HG03045 (cell line): ENCODE measurements at regions not wholly inside any gene's neighbourhood (a gene's known extent, or its start where the extent isn't known, plus 50 kb on each side); places are given as distances from the start of the nearest gene placed in this dataset.
"Not testable (repeated sequence)": the region's sequence is repeated elsewhere in the genome, so short reads cannot be mapped to it uniquely, and the experiment has no call there.

Experiments
- ATAC-seq: cut with Tn5 transposase; IDR thresholded peaks from one replicate; pipeline ENCODE4 v1.9.1; 2021; ENCODE audit warnings: mild to moderate bottlenecking, moderate library complexity; ENCODE audit not compliant: unreplicated experiment

DNA sequence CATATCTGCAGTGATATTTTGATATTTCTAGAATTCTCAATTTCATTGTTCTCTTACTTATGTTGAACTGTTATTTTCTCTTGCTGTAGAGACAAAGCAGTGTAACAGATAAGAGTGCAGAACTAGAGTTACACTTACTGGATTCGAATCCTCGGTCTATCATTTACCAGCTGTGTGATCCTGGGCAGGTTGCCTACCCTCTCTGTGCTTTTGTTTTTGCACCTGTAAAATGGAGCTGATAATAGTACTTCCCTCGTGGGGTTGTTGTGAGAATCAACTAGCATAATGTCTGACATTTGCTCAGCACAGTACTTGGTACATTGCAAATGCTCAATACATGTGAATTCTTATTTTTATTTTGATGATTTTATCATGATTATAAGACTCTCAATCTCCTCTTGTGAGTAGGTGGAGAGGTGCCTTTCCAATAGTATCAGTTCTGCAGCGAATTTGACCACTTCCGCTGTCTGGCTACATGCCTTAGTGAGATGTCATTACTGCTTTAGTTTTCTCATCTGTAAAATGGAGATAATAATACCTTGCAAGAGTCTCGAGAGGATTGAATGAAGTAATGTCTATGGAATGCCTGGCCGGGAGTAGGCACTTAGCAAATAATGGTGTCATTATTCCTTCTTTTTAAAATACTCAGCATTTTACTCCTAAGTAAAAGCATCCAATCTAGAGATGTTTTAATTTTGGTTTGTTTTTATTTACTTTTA, 312.2 kb upstream of the MAF start:
- ATAC-seq: no peak

DNA sequence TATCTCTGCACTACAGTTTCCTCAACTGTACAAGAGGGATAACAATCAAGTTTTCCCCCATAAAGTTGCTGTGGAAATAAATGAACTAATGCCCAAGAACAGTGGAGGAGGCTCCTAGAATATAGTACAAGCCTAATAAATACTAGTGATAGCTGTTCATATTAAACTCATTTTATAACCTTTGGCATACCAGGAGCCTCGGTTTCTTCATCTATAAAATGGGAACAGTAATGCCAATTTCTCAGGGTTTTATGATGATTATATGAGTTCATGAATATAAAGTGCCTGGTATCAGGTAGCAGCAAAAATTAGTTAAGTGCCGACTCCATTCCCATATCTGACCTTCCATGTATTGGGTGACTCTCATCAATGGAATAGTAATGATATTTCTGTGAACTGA, 311.1 kb upstream of the MAF start:
- ATAC-seq: no peak

DNA sequence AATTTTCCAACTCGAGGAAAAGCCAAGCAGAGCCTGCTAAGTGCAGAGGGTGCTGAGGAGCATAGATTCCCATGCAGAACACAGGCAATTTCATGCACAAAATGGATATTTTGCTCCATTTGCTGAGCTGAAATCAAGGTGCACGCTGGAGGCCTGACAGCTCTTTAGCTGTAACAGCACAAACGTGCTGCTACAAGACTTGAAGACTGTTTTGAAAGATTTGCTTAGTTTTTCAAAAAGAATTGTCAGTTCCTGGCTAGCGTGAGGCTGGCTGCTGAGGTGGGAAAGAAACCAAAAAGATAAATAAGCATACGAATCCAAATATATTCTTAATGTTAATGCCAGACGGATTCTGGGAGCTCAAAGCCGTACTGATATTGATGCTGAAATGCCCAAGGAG, 309.0 kb upstream of the MAF start:
- no peak for ATAC-seq

DNA sequence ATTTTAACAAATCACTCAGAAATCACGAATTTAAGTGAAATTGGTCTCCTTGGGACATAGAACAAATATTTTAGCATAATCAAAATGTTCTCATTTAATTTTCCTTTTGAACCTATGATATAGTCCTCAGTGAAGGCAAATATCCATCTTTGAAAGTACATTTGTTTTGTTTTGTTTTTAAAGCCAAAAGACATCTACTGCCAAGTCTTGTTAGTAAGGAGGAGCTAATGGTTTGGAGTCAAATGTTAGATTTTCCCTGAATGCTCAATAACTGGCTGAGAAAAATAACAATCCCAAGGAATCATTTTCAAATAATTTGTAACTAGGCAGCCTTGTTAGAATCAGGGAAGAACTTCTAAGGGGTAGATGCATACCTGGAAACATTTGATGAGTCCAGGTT, 302.9 kb upstream of the MAF start:
- no peak for ATAC-seq

DNA sequence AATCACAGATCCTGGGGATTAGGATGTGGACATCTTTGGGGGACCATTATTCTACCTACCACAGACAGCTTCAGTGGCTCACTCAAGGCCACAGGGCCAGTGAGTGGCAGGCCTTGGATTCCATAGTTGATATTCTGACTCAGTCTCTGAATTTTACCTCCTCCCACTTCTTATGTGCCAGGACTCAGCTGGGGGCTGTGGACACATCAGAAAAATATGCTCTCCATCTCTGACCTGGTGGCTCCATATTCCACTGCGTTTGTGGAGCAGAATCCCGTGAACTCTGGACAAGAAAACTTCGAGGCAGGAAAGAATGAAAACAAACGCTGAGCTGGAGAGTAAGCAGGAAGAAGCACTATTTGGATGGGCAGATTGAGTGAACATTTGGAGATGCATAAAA, 301.8 kb upstream of the MAF start:
- no peak for ATAC-seq

DNA sequence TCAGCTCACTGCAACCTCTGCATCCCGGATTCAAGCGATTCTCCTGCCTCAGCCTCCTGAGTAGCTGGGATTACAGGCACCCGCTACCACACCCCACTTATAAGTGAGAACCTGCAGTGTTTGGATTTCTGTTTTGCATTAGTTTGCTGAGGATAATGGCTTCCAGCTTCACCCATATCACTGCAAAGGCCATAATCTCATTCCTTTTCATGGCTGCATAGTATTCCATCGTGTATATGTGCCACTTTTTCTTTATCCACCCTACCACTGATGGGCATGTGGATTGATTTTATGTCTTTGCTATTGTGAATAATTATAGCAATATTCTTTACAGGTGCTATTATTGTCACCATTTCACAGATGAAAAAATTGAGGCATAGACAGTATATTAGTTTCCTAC, 301.0 kb upstream of the MAF start:
- ATAC-seq: no peak

DNA sequence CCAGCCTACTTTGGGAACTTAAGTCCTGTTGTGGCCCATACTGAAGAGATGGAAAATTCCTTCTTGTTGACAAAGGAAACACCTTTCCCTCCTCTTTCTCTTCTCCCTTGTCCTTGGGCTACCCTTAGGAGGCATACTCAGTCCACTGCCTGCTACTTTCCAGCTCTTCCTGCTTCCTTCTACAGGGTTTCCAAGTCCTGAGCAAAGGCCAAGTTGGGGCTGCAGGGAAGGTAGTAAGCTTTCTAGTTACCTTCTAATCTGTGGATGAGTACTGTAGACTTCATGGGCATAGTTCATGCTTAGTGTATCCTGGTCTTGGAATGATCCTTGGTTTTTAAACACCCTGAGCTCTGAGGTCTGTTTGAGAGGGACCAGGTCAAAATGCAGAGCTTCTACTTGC, 299.2 kb upstream of the MAF start:
- ATAC-seq: no peak

DNA sequence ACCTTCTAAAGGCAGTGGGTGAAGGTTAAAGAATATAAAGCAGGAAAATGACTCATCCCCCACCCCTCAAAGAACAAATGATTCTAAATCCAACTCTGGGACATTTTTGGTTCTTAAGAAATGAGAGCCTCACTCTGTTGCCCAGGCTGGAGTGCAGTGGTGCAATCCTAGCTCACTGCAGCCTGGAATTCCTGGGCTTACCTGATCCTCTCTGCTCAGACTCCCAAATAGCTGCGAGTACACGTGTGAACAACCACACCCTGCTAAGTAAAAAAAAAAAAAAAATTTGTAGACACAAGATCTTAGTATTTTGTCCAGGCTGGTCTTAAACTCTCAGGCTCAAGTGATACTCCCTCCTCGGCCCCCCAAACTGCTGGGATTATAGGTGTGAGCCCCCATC, 298.8 kb upstream of the MAF start:
- ATAC-seq: no peak

DNA sequence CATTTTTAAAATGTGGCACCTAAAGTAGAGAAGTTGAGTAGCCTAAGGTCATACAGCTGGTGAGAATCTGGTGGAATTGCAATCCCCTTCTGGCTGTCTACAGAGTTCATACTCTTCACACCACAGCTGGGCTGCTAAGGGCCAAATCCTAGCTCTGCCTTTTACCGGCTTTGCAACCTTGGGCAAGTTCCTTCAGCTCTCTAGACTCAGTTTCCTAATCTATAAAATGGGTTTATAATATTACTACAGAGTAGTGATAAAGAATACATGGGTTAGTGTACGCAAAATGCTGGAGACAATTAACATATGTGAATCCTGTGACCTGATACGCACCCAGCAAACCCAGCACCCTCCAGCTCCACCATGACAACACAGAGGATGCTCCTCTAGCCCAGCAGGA, 298.2 kb upstream of the MAF start:
- no peak for ATAC-seq

DNA sequence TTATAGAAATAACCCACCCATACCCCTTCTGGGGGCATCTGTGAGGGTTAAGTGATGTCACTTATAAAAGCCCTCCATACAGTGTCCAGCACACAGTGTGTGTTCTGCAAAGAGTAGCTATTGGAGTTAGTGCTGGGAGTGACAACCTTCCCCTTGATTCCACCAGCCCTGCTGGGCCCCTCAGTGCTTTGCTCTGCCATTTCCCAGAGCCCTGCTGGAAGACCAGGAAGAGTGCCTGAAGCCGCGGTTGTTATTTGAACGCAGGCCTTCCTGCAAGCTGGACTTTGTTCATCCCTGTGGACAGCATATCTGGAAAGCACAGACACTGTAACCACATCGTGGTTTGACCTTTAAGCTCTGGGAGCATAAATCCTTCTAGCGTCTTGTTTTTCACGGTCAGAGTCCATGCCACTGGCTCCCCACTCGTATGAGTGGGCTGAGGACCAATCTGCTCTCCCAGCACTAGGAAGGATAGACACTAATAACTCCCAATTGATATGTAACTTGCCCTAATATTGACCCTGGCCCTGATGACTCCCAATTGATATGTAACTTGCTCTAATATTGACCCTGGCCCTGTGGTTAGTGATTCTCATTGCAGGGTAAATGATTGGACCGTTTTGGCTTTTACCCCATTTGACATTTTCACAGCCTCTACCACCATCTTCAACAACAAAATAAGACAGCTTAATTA, 297.1 kb upstream of the MAF start:
- no peak for ATAC-seq

DNA sequence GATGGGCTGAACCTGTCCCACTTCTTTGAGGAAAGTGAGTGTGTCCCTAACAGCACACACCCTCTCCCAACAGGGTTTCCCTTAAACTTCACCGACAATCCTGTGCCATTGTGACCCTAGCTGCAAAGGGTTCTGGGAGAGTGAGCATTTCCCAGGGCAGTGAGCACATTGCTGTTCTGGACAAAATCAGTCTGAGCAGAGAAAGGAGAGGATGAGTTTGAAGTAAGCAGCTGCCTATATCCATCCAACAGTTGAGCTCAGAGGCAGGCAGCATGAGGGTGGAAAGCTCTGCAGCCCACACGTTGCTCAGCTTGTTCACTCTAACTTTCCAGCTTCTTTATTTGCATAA, 296.5 kb upstream of the MAF start:
- ATAC-seq: no peak

DNA sequence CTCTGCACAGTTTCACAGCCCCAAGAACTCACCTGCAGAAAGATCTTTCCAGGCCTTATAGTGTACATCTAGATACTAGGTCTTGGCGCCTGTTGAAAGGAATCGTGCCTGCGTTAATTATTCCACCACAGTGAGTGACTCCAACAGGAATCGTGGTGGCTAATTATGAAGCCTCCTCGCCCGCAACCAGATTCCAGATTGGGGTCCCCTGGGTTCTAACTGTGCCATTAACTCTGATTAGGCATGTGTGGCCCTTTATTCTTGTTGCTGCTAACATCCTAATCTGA, 295.3 kb upstream of the MAF start:
- ATAC-seq: no peak

DNA sequence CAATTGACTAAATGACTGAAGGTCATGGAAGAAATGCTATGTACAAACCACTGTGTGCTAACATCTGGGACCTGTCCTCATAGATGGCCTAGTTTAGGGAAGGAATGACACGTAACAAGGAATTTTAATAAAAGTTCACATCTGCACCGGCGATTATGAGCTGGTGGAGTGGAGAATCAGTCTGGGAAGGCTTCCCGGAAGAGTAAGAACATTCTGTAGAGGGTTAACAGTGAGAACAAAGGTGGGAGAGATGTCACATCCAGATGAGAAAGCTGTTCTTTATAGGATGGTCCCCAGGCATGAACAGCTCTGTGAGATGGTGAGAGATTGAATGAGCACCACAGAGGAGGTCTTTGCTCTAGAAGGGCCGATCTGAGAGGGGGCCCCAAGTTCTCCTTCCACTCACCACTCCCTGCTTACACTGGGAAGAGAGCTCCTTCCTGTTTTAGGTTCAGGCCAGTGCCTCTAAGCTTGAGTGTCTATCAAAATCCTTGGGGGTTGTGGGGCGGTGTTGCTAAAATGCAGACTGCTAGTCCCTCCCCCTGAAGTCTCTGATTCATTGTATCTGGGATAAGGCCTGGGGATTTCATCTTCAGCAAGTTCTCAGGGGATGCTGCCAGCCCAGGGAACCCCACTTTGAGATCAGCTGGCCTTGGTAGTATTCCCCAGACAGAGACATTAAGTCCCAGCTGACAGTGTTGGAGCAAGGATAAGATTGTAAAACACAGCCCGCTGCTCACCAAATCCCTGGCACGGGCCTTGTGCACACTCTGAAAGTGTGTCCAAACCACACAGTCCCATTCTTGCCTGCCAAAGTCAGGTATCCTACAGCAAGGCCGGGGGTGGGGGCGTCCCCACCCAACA, 294.7 kb upstream of the MAF start:
- no peak for ATAC-seq

DNA sequence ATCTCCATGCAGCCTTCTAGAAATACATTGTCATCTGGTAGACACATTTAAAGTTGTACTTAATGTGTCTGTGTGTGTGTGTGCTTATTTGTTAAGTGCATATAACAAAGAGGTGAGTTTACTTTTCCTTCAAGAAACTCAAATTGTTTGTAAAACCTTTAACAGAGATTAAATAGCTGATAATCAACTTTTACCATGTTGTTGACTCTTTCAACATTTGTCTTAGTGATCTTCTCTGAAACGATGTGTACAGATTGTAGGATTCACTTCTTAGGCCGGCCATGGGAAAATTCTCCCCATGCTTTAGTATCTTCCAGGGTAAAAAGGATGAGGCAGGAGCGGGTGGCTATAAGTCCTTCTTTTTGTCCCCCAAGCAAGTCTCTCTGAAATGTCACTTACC, 292.9 kb upstream of the MAF start:
- ATAC-seq: no peak

DNA sequence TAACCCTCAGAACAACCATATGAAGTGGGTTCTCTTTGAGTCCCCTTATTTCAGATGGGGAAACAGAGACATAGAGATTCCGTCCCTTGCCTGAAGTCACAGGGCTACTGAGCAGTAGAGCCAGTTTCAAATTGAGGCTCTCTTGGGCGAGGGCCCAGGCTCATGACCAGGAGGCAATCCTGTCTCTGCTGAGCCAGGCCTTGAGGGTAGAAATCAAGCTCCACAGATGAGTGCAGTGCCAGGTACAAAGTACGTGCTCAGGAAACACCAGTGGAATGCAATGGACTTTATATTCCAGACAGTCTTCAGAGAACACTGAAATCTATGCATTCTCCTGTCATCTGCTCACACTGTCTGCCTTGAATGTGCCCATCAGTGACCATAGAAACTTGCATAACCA, 291.7 kb upstream of the MAF start:
- no peak for ATAC-seq

DNA sequence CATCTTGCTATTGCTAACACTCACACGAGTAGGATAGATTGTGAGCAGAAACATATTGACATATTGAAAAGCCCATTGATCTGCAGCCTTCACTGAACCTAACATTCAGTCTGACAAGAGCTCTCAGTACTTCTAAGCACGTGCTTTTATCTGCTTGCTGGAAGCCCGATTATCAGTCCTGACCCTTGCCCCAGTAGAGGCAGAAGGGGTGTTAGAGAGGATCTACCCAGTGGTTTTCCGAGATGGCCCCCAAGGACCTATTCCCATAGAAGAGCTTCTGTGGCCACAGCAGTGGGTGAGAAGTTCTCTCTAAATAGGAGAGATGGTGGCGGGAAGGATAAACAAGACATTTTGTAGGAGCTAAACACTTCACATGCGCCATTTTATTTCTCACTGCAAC, 290.9 kb upstream of the MAF start:
- no peak for ATAC-seq

DNA sequence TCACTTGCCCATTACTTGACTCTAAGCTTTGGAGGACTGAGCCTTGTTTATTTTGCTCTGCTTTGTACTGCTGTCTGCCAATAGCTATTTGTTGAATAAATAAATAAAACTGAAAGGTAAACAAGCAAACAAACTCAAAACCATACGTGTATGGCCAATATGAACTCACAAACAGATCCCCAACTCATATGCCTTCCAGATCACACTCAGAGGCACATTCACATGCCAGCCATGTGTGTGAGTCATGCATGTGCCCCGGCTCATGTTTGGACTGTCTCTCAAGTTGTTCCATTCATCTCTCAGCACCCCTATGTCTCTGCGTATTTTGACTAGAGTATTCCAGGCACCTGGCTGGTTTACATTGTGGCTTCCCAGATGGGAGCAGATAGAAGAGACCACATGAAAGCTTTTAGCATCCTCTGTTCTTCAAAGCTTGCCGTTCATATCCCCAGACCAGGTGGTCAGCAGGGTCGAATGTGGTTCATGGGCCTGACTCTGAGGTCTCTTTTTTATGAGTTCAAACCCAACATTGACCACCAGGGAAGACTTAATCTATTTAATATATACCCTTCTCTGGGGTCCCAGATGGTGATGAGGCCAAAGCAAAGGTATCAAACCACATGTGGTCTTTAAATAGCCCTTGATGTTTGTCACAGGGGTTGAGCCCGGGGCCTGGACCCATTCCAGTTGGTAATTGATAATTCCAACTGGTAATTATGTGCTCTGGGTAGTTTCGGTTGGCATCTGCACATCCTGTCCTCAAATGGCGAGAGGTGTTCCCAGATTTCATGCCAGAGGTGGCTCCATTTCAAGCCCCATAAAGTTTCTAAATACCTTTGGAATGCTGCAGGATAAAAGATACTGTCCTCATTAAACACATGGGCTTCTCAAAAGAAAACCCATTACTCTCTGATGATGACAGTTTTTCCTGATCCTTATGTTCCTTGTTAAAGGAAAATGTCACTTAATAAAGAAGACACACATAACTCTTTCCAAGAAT, 287.3 kb upstream of the MAF start:
- ATAC-seq: no peak

DNA sequence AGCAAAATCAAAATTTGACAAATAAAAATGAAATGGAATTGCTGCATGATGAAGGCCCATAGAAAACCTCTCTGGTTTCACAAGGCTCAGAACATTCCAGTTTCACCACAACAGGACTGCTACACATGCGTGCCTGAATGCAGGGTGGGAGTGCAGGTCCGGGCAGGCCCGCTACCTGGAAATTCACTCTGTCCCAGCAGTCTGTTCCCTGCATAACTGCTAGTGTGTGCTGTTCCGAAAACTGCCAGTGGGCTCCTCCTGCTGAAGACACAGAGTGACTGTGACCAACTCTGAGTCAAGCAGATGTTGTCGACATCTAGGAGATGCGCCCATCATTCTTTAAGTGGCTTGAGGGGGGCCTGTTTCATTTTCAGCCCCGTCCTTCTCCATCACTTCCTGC, 284.8 kb upstream of the MAF start:
- no peak for ATAC-seq

DNA sequence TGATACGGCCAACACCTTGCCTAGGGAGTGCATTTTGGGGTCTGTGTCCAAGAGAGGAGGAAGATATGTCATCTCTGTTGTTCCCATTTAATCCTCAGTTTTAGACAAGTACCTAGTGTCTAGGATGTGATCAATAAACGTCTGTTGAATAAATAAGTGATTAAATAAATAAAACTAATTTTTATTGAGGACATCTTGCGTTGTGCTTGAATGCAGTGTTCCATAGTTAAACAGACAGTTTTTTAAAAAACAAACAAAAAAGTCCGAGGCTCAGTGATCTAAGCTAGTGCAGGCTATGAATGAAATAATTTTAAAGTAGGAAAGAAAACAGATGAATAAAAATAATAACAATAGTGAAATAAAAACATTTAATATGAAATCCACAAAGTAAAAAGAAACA, 283.0 kb upstream of the MAF start:
- no peak for ATAC-seq

DNA sequence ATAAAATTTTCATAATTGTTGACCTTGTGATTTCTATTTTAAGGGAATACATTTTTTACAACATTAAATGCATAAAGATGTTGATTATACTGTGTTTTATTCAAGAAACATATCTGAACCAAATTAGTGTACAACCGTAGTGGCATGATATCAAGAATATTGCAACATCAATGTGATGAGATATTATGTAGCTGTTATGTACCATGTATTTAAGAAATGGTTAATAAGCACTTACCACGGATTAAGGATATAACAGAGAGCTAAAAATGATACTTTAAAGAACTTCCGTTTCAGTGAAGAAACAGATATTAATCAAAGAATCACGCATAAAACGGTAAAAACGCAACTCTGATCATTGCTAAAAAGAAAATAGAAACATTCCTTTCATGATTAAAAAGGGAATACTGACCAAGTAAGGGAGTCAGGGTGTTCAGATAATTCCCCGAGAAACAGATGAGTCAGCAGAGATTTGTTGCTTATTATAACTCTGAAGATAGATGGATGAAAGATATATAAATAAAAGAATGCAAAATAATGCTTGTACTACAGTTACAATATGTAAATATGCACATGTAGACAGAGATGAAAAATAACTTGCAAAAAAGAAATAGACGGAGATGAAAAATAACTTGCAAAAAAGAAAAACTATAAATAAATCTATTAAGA, 281.9 kb upstream of the MAF start:
- no peak for ATAC-seq

DNA sequence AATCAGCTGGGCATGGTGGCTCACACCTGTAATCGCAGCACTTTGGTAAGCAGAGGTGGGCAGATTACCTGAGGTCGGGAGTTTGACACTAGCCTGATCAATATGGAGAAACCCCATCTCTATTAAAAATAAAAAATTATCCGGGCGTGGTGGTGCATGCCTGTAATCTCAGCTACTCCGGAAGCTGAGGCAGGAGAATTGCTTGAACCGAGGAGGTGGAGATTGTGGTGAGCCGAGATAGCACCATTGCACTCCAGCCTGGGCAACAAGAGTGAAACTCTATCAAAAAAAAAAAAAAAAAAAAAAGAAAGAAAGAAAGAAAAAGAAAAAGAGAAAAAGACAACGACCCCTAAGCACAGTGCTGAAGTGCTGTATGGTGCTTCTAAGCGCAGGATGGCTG, 280.6 kb upstream of the MAF start:
- ATAC-seq: not testable (repeated sequence)
